KMS-11 (cell line): ENCODE measurements at regions not wholly inside any gene's neighbourhood (a gene's known extent, or its start where the extent isn't known, plus 50 kb on each side); places are given as distances from the start of the nearest gene placed in this dataset.

ENCODE experiments used
- H2AFZ ChIP-seq: fragments of 200-600 bp; sonication (generic); 2 replicates; pipeline ENCODE4 v1.6.1; 2016; ENCODE audit warnings: antibody characterized with exemption, mixed run types, low read depth
- H3K27ac ChIP-seq: fragments of 200-600 bp; sonication (generic); 2 replicates; pipeline ENCODE4 v1.6.1; 2016; ENCODE audit warnings: mild to moderate bottlenecking, mixed run types
- H3K27me3 ChIP-seq: fragments of 200-600 bp; sonication (generic); 2 replicates; pipeline ENCODE4 v1.6.1; 2017; ENCODE audit warnings: mild to moderate bottlenecking, low read depth, mixed run types, moderate library complexity; ENCODE audit not compliant: insufficient read depth
- H3K36me3 ChIP-seq: fragments of 200-600 bp; sonication (generic); 2 replicates; pipeline ENCODE4 v1.6.1; 2017; ENCODE audit warnings: mild to moderate bottlenecking, mixed run types; ENCODE audit not compliant: insufficient read depth
- H3K4me1 ChIP-seq: fragments of 200-600 bp; sonication (generic); 2 replicates; pipeline ENCODE4 v1.6.1; 2016; ENCODE audit warnings: mild to moderate bottlenecking, low read depth, mixed run types; ENCODE audit not compliant: poor library complexity, severe bottlenecking
- H3K4me2 ChIP-seq: fragments of 200-600 bp; sonication (generic); 2 replicates; pipeline ENCODE4 v1.7.0; 2016; ENCODE audit warnings: mild to moderate bottlenecking, mixed run types
- H3K4me3 ChIP-seq: fragments of 200-600 bp; sonication (generic); IDR thresholded peaks from 2 replicates; pipeline ENCODE4 v1.6.1; 2017; ENCODE audit warnings: low read depth, low read length, mixed read lengths; ENCODE audit not compliant: insufficient read depth
- H3K79me2 ChIP-seq: fragments of 200-600 bp; sonication (generic); 2 replicates; pipeline ENCODE4 v1.6.1; 2016; ENCODE audit warnings: low read depth, mixed run types; ENCODE audit not compliant: insufficient read depth
- H3K9ac ChIP-seq: fragments of 200-600 bp; sonication (generic); 2 replicates; pipeline ENCODE4 v1.6.1; 2016; ENCODE audit warnings: mild to moderate bottlenecking, mixed run types
- H4K20me1 ChIP-seq: fragments of 200-600 bp; sonication (generic); 2 replicates; pipeline ENCODE4 v1.6.1; 2016; ENCODE audit warnings: mild to moderate bottlenecking, mixed run types; ENCODE audit not compliant: insufficient read depth
- TF ChIP-seq, protein P1 (sequence below): fragments of 200-600 bp; sonication (generic); conservative IDR thresholded peaks from 2 replicates; pipeline ENCODE4 v1.6.1; 2017; ENCODE audit warnings: low read depth, mild to moderate bottlenecking, antibody characterized with exemption, low read length, moderate library complexity, mixed read lengths

DNA sequence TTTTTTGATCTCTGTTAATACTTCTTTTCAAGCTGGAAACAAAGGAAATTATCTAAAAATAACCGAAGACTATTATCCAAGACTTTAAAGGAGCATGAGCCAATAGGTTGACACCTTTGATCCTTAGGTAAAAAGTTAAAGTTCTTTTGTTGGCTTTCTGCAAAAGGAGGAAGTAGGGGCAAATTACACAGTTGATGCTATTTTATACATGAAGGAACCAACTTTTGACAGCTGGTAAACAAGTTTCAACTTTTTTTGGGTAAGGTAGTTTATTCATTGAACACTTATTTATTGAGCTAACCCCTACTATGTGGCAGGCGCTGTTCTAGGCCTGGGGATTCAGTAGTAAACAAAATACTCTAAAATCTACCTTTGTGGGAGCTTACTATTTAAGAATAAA, 66.6 kb upstream of the ZEB2 start:
- H3K4me2 ChIP-seq: no peak overlapping the region

DNA sequence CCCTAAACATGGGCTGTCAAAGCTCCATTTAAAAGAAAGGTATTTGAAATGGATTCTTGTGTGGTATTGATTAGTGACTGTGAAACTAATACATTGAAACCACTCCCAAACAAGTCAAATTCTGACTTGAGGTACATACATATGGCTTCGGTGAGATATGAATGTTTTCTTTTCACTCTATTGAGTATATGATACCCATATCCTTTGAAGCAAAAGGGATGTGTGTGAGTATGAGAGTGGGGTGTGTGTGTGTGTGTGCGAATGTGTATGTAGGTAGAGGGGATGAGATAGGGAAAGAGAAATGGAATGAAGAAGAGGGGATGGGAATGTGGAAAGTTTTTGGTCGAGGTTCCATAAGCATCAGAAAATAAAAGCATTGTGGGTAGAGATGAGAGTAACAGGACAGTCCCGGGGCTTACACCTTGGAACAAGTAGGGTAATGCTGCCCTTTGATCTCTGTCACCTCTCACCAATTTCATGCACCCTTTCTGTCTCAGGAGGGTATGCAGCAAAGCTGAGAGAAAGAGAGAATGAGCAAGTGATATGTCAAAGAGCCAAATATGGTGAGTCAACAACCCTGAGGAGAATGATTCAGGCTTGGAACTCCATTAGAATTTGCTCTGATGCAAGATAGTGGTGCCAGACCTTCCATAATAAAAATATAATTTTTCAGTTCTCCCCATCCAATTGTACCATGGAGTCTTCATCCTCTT, 64.0 kb upstream of the ZEB2 start:
- Histone ChIP-seq H3K27ac (no peak overlapping the region), H3K36me3 (no peaks in the 10 kb centered on the region), H3K27me3 (no peaks in the 10 kb centered on the region), H3K4me3 (no peak overlapping the region), H3K79me2 (no peaks in the 10 kb centered on the region), H3K4me1 (no peaks in the 10 kb centered on the region), H2AFZ (no peak overlapping the region), H3K4me2 (no peak overlapping the region), H3K9ac (no peak overlapping the region), H4K20me1 (no peaks in the 10 kb centered on the region)
- TF ChIP-seq, protein P1, sequence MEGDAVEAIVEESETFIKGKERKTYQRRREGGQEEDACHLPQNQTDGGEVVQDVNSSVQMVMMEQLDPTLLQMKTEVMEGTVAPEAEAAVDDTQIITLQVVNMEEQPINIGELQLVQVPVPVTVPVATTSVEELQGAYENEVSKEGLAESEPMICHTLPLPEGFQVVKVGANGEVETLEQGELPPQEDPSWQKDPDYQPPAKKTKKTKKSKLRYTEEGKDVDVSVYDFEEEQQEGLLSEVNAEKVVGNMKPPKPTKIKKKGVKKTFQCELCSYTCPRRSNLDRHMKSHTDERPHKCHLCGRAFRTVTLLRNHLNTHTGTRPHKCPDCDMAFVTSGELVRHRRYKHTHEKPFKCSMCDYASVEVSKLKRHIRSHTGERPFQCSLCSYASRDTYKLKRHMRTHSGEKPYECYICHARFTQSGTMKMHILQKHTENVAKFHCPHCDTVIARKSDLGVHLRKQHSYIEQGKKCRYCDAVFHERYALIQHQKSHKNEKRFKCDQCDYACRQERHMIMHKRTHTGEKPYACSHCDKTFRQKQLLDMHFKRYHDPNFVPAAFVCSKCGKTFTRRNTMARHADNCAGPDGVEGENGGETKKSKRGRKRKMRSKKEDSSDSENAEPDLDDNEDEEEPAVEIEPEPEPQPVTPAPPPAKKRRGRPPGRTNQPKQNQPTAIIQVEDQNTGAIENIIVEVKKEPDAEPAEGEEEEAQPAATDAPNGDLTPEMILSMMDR: no peak

More for the DNA sequence above, 66.6 kb upstream of the ZEB2 start:
- Histone ChIP-seq H3K27me3 (no peaks in the 10 kb centered on the region), H3K9ac (no peak overlapping the region), H3K27ac (no peak overlapping the region), H4K20me1 (no peaks in the 10 kb centered on the region), H3K79me2 (no peaks in the 10 kb centered on the region), H3K4me1 (no peaks in the 10 kb centered on the region), H3K4me3 (no peak overlapping the region), H3K36me3 (no peaks in the 10 kb centered on the region), H2AFZ (no peak overlapping the region)
- TF ChIP-seq, protein P1: no peak

DNA sequence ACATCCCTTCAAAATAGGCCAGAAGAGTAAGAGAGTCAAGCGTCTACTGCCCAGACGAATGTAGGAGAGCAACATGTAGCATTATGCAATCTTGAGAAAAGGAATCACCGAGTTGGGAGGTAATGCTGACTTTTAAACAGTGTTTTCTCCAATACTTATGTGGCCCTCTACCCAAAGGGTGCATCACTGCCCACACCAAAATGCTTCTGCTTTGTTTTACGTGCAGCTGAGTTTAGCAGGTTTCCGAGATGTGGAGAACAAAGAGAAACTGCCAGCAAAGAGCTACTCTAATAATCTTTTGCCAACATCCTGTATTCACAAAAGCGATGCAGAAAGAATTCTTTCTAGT, 63.4 kb upstream of the ZEB2 start:
- no peaks in the 10 kb centered on the region for H3K79me2 ChIP-seq
- no peaks in the 10 kb centered on the region for H3K4me1 ChIP-seq
- no peaks in the 10 kb centered on the region for H3K27me3 ChIP-seq
- H3K36me3 ChIP-seq: no peaks in the 10 kb centered on the region
- no peak overlapping the region for H3K9ac ChIP-seq
- TF ChIP-seq, protein P1: no peak
- no peak overlapping the region for H3K27ac ChIP-seq
- no peaks in the 10 kb centered on the region for H4K20me1 ChIP-seq
- no peak overlapping the region for H3K4me3 ChIP-seq
- H2AFZ ChIP-seq: no peak overlapping the region
- no peak overlapping the region for H3K4me2 ChIP-seq

DNA sequence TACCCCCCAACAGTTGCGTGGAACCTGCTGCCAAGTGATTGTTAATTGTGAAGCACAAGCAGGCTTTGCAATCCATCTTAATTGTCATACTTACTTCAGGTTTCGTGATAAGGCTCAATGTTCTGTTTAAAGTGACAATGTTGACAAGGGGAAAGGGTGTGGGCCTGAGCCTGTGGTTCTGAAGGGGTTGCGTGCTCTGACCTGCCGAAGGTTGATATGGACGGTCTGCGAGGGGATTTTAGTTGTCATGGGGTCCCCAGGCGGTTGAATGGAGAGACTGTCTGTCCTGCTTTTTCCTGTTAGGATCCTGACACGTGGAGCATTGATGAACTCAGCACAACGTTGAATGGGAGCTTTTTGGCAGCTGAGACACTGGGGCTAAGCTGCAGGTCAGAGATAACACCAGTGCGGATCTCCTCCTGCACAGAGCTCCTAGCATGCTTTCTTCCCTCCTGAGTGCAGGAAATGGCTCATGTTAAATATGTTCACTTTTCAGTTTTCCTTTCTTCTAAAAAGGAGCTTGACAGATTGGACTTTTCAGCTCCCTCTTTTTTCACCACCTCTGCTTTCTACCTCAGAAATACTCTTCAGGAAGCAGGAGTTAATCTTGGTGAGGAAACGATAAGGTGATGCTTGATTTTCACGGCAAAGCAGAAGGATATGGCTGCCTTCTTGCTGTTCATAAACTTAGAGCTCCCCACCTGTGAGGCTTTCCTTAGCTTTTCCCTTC, 62.9 kb upstream of the ZEB2 start:
- TF ChIP-seq, protein P1: no peak
- H3K36me3 ChIP-seq: no peaks in the 10 kb centered on the region
- H3K9ac ChIP-seq: no peak overlapping the region
- no peak overlapping the region for H3K4me2 ChIP-seq
- no peak overlapping the region for H3K4me3 ChIP-seq
- H3K4me1 ChIP-seq: no peaks in the 10 kb centered on the region
- H3K79me2 ChIP-seq: no peaks in the 10 kb centered on the region
- H3K27me3 ChIP-seq: no peaks in the 10 kb centered on the region
- H2AFZ ChIP-seq: no peak overlapping the region
- H4K20me1 ChIP-seq: no peaks in the 10 kb centered on the region
- no peak overlapping the region for H3K27ac ChIP-seq
